EL (cell line): ENCODE measurements at regions not wholly inside any gene's neighbourhood (a gene's known extent, or its start where the extent isn't known, plus 50 kb on each side); places are given as distances from the start of the nearest gene placed in this dataset.
"Not testable (repeated sequence)": the region's sequence is repeated elsewhere in the genome, so short reads cannot be mapped to it uniquely, and the experiment has no call there.

ENCODE experiments used
- DNase-seq: peaks from one replicate; pipeline ENCODE4 v3.0.0-alpha.2; 2016

GRCh38 chr1:38608202-38608864 lies 251.2 kb downstream of the RRAGC start:
- peak; percentile 31 for DNase-seq

- no peak for DNase-seq
Measured at GRCh38 chr1:38607526-38607925, 252.0 kb downstream of the RRAGC start.

- no peak for DNase-seq
Measured at GRCh38 chr1:38605063-38605462, 254.5 kb downstream of the RRAGC start.

- no peak for DNase-seq
Measured at GRCh38 chr1:38603907-38604306, 255.7 kb downstream of the RRAGC start.

- no peak for DNase-seq
Measured at GRCh38 chr1:38600905-38601304, 258.7 kb downstream of the RRAGC start.

- no peak for DNase-seq
Measured at GRCh38 chr1:38600286-38600685, 259.3 kb downstream of the RRAGC start.

GRCh38 chr1:38598118-38598517 lies 261.5 kb downstream of the RRAGC start:
- DNase-seq: no peak

GRCh38 chr1:38589036-38589435 lies 270.5 kb downstream of the RRAGC start:
- peak; percentile 8 for DNase-seq

GRCh38 chr1:38587766-38588165 lies 271.8 kb downstream of the RRAGC start:
- no peak for DNase-seq

GRCh38 chr1:38586993-38587646 lies 272.5 kb downstream of the RRAGC start:
- peak; percentile 32 for DNase-seq

GRCh38 chr1:38585971-38586370 lies 273.6 kb downstream of the RRAGC start:
- DNase-seq: no peak

GRCh38 chr1:38585460-38585859 lies 274.1 kb downstream of the RRAGC start:
- DNase-seq: no peak

- no peak for DNase-seq
Measured at GRCh38 chr1:38584448-38585355, 274.9 kb downstream of the RRAGC start.

GRCh38 chr1:38583287-38583686 lies 276.3 kb downstream of the RRAGC start:
- DNase-seq: not testable (repeated sequence)

GRCh38 chr1:38581396-38581795 lies 278.2 kb downstream of the RRAGC start:
- no peak for DNase-seq

GRCh38 chr1:38580594-38580993 lies 279.0 kb downstream of the RRAGC start:
- DNase-seq: no peak

GRCh38 chr1:38579056-38579455 lies 280.5 kb downstream of the RRAGC start:
- no peak for DNase-seq

GRCh38 chr1:38578271-38578951 lies 281.2 kb downstream of the RRAGC start:
- no peak for DNase-seq

GRCh38 chr1:38577937-38578270 lies 281.7 kb downstream of the RRAGC start:
- no peak for DNase-seq

- no peak for DNase-seq
Measured at GRCh38 chr1:38577385-38577784, 282.2 kb downstream of the RRAGC start.

- no peak for DNase-seq
Measured at GRCh38 chr1:38576241-38576640, 283.3 kb downstream of the RRAGC start.

GRCh38 chr1:38571726-38572125 lies 287.8 kb downstream of the RRAGC start:
- no peak for DNase-seq

GRCh38 chr1:38570657-38570975 lies 289.0 kb downstream of the RRAGC start:
- no peak for DNase-seq
